ENCODE measurements at regions not wholly inside any gene's neighbourhood (a gene's known extent, or its start where the extent isn't known, plus 50 kb on each side); places are given as distances from the start of the nearest gene placed in this dataset.

DNA sequence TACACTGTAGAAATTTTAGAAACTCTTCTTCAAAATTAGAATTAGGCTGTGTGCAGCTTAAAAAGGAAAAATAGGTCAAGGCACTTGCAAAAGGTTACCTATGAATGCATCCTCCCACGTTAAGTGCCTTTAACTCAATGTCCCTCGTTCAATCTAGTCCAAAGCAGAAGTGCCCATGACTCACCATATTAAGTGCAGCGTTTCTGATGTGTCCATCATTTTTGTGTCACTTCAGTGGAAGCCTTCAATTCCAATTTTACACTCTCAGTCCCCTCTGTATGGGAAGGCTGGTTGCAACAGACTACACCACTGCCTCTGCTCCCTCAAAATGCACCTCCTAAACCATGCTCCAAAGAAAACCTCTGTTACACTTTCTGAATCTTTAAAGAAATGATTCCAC, 53.4 kb downstream of the FOXB1 start:
- Histone ChIP-seq H3K36me3 (ENCODE audit: control insufficient read depth in 2 of 2, insufficient read depth in 2 of 2, low read length in 2 of 2) (no peaks in the 10 kb centered on the region), H3K9ac (ENCODE audit: low read depth in 1 of 2, low read length in 2 of 2) (no peak overlapping the region), H3K9me3 (ENCODE audit: control insufficient read depth in 2 of 2, low read length in 2 of 2) (peaks cover 8 to 13% of the 10 kb centered on the region in 2 donors), H3K4me3 (ENCODE audit: low read length in 2 of 2) (no peak overlapping the region), H3K4me1 (ENCODE audit: control insufficient read depth in 2 of 2, insufficient read depth in 2 of 2, low read length in 2 of 2) (no peaks in the 10 kb centered on the region), H3K27ac (ENCODE audit: low read depth in 2 of 2, low read length in 2 of 2) (no peak overlapping the region), H3K27me3 (ENCODE audit: control insufficient read depth in 2 of 2, insufficient read depth in 2 of 2, low read length in 2 of 2) (peaks cover 0 to 4% of the 10 kb centered on the region in 2 donors)

DNA sequence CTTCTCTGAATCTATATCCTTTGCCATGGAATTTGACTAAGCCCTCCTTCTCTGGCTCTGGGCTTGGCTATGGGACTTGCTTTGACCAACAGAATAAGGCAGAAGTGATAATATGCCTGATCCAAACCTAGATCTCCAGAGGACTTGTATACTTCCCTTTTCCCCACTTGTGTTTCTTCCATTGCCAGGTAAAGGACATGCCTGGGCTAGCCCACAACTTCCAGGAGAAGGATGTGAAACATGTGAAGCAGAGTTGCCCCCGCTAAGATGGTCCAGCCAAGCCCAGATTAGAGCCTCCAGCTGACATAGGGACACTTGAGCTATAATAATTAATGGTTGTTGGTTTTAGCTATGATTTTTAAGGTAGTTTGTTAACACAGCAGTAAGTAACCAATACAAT, 55.1 kb downstream of the FOXB1 start:
- Histone ChIP-seq H3K36me3 (ENCODE audit: control insufficient read depth in 2 of 2, insufficient read depth in 2 of 2, low read length in 2 of 2) (no peaks in the 10 kb centered on the region), H3K4me3 (ENCODE audit: low read length in 2 of 2) (no peak overlapping the region), H3K27me3 (ENCODE audit: control insufficient read depth in 2 of 2, insufficient read depth in 2 of 2, low read length in 2 of 2) (peaks cover 0 to 4% of the 10 kb centered on the region in 2 donors), H3K27ac (ENCODE audit: low read depth in 2 of 2, low read length in 2 of 2) (no peak overlapping the region), H3K9me3 (ENCODE audit: control insufficient read depth in 2 of 2, low read length in 2 of 2) (peaks cover 8 to 15% of the 10 kb centered on the region in 2 donors), H3K9ac (ENCODE audit: low read depth in 1 of 2, low read length in 2 of 2) (no peak overlapping the region), H3K4me1 (ENCODE audit: control insufficient read depth in 2 of 2, insufficient read depth in 2 of 2, low read length in 2 of 2) (no peaks in the 10 kb centered on the region)

DNA sequence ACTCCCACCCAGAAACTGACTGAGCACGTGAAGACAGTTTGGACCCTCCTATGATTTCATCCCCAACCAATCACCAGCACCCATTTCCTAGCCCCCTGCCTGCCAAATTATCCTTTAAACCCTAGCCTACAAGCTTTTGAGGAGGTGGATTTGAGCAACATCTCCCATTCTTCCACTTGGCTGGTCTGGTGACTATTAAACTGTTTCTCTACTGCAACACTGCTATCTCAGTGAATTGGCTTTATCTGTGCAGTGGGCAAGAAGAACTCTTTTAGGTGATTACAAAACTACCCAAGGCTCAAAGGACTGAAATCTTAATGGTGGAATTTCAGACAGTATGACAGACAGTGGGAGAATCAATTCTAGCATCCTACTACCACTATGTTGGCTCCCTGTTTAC, 57.6 kb downstream of the FOXB1 start:
- peaks cover 8 to 15% of the 10 kb centered on the region in 2 donors for H3K9me3 ChIP-seq (ENCODE audit: control insufficient read depth in 2 of 2, low read length in 2 of 2)
- H3K36me3 ChIP-seq (ENCODE audit: control insufficient read depth in 2 of 2, insufficient read depth in 2 of 2, low read length in 2 of 2): no peaks in the 10 kb centered on the region
- H3K27ac ChIP-seq (ENCODE audit: low read depth in 2 of 2, low read length in 2 of 2): no peak overlapping the region
- H3K4me1 ChIP-seq (ENCODE audit: control insufficient read depth in 2 of 2, insufficient read depth in 2 of 2, low read length in 2 of 2): no peaks in the 10 kb centered on the region
- peaks cover 0 to 3% of the 10 kb centered on the region in 2 donors for H3K27me3 ChIP-seq (ENCODE audit: control insufficient read depth in 2 of 2, insufficient read depth in 2 of 2, low read length in 2 of 2)
- H3K4me3 ChIP-seq (ENCODE audit: low read length in 2 of 2): no peak overlapping the region
- H3K9ac ChIP-seq (ENCODE audit: low read depth in 1 of 2, low read length in 2 of 2): no peak overlapping the region

DNA sequence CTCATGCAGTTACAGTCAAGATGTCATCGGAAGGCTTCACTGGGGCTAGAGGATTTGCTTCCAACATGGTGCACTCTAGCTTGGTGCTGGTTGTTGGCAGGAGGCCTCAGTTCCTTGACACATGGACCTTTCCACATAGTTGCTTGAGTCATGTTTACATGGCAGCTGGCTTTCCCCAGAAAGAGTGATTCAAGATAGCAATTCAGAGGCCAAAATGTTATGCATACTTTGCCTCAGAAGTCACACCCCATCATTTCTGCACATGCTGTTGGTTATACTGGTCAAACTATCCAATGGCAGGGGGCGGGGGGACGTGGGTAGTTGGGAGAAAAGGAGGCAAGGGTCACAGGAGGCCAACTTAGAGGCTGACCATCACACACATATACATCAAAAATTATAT, 58.7 kb downstream of the FOXB1 start:
- Histone ChIP-seq H3K4me3 (ENCODE audit: low read length in 2 of 2) (no peak overlapping the region), H3K9ac (ENCODE audit: low read depth in 1 of 2, low read length in 2 of 2) (no peak overlapping the region), H3K27ac (ENCODE audit: low read depth in 2 of 2, low read length in 2 of 2) (no peak overlapping the region), H3K27me3 (ENCODE audit: control insufficient read depth in 2 of 2, insufficient read depth in 2 of 2, low read length in 2 of 2) (peaks cover 0 to 3% of the 10 kb centered on the region in 2 donors), H3K9me3 (ENCODE audit: control insufficient read depth in 2 of 2, low read length in 2 of 2) (peaks cover 8 to 15% of the 10 kb centered on the region in 2 donors), H3K4me1 (ENCODE audit: control insufficient read depth in 2 of 2, insufficient read depth in 2 of 2, low read length in 2 of 2) (no peaks in the 10 kb centered on the region), H3K36me3 (ENCODE audit: control insufficient read depth in 2 of 2, insufficient read depth in 2 of 2, low read length in 2 of 2) (no peaks in the 10 kb centered on the region)

DNA sequence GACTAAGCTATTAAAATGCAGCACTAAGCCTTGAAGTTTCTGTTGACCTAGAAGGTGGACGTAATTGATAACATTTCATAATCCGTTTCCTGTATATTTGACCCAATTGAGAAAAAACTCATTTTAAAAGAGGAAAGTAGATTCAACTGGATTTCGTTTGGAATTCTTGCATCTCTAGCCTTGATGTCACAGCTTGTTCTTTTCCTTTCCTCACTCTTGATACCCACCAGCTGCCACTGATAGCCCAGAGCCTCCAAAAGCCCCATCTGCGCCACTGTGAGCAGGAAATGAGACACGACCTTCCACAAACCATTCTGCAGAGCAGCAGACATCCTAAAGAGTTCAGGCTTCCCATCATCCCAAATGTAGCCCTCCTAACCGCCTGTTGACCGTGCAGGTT, 61.8 kb downstream of the FOXB1 start:
- Histone ChIP-seq H3K27ac (ENCODE audit: low read depth in 2 of 2, low read length in 2 of 2) (no peak overlapping the region), H3K4me1 (ENCODE audit: control insufficient read depth in 2 of 2, insufficient read depth in 2 of 2, low read length in 2 of 2) (no peaks in the 10 kb centered on the region), H3K9me3 (ENCODE audit: control insufficient read depth in 2 of 2, low read length in 2 of 2) (peaks cover 8 to 14% of the 10 kb centered on the region in 2 donors), H3K27me3 (ENCODE audit: control insufficient read depth in 2 of 2, insufficient read depth in 2 of 2, low read length in 2 of 2) (peaks cover 0 to 3% of the 10 kb centered on the region in 2 donors), H3K4me3 (ENCODE audit: low read length in 2 of 2) (no peak overlapping the region), H3K36me3 (ENCODE audit: control insufficient read depth in 2 of 2, insufficient read depth in 2 of 2, low read length in 2 of 2) (no peaks in the 10 kb centered on the region), H3K9ac (ENCODE audit: low read depth in 1 of 2, low read length in 2 of 2) (no peak overlapping the region)

DNA sequence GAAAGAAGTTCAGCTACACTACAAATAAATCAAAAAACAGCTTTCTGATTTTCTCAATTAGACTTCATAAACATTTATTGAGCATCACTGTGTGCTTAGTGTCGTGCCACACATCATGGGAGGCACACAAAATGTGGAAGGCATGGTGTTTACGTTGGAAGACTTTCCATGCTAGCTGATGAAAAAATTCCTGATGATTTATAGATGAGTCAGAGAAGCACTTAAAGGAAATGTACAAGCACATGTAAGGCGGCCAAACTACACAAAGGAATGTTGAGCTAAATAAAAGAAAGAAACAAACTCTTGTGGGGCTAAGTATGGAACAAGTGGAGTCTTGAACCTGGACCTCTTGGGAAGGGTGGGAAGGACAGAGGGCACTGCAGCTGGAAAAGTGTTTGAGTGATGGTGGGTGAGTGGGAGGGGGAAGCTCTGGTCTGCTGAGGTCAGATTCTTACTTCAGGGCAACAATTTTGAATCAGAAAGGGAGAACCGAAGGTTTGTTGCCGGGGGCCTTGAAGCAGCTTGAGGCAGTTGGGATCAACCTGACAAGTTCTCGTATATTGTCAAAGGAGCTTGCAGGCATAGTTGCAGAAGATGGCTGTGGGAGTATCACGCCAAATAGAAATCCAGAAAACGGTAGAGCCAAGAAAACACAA, 66.9 kb downstream of the FOXB1 start:
- no peaks in the 10 kb centered on the region for H3K4me1 ChIP-seq (ENCODE audit: control insufficient read depth in 2 of 2, insufficient read depth in 2 of 2, low read length in 2 of 2)
- no peak overlapping the region for H3K27ac ChIP-seq (ENCODE audit: low read depth in 2 of 2, low read length in 2 of 2)
- no peaks in the 10 kb centered on the region for H3K9me3 ChIP-seq (ENCODE audit: control insufficient read depth in 2 of 2, low read length in 2 of 2)
- no peaks in the 10 kb centered on the region for H3K36me3 ChIP-seq (ENCODE audit: control insufficient read depth in 2 of 2, insufficient read depth in 2 of 2, low read length in 2 of 2)
- H3K27me3 ChIP-seq (ENCODE audit: control insufficient read depth in 2 of 2, insufficient read depth in 2 of 2, low read length in 2 of 2): peaks cover 0 to 3% of the 10 kb centered on the region in 2 donors
- H3K9ac ChIP-seq (ENCODE audit: low read depth in 1 of 2, low read length in 2 of 2): no peak overlapping the region
- no peak overlapping the region for H3K4me3 ChIP-seq (ENCODE audit: low read length in 2 of 2)

DNA sequence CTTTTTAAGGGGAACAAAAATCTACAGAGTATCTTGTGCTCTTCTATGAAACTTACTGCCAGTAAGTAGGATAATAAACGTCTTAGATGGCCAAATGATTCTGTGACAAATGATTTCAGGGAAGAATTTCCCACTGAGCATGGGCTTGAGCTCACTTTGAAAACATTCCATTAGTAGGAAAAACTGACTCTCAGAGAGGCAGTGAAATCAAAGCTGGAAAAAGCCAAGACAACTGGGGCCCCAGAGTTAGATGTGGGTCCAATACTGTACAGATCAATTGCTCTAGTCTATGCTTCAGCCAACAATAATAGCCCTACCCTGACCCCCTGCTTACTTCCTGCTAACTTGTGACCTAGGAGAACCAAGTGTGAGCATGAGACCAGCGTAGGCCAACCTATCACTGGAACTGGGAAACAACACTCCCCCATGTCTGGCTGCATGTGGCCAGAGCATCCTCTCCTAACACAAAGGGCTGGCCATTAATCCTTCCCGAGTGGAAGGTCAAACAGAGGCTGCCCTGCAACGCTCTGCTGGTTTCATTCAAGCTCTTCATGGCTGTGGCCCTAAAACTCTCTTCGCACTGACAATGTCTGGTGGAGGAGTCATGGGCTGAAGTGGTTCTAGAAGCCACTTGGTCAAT, 68.8 kb downstream of the FOXB1 start:
- no peaks in the 10 kb centered on the region for H3K9me3 ChIP-seq (ENCODE audit: control insufficient read depth in 2 of 2, low read length in 2 of 2)
- no peak overlapping the region for H3K4me3 ChIP-seq (ENCODE audit: low read length in 2 of 2)
- no peaks in the 10 kb centered on the region for H3K4me1 ChIP-seq (ENCODE audit: control insufficient read depth in 2 of 2, insufficient read depth in 2 of 2, low read length in 2 of 2)
- H3K36me3 ChIP-seq (ENCODE audit: control insufficient read depth in 2 of 2, insufficient read depth in 2 of 2, low read length in 2 of 2): no peaks in the 10 kb centered on the region
- H3K9ac ChIP-seq (ENCODE audit: low read depth in 1 of 2, low read length in 2 of 2): no peak overlapping the region
- H3K27me3 ChIP-seq (ENCODE audit: control insufficient read depth in 2 of 2, insufficient read depth in 2 of 2, low read length in 2 of 2): no peaks in the 10 kb centered on the region
- no peak overlapping the region for H3K27ac ChIP-seq (ENCODE audit: low read depth in 2 of 2, low read length in 2 of 2)

DNA sequence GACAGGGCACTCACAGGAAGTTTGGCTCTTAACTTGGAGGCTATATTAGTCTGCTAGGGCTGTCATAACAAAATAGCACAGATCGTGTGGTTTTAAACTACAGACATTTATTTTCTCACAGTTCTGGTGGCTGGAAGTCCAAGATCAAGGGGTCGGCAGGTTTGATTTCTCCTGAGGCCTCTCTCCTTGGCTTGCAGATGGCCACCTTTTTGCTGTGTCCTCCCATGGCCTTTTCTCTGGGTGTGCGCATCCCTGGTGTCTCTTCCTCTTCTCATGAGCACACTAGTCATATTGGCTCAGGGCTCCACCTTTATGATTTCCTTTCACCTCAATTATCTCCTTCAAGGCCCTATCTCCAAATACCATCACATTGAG, 69.3 kb downstream of the FOXB1 start:
- Histone ChIP-seq H3K27ac (ENCODE audit: low read depth in 2 of 2, low read length in 2 of 2) (no peak overlapping the region), H3K27me3 (ENCODE audit: control insufficient read depth in 2 of 2, insufficient read depth in 2 of 2, low read length in 2 of 2) (no peaks in the 10 kb centered on the region), H3K9ac (ENCODE audit: low read depth in 1 of 2, low read length in 2 of 2) (no peak overlapping the region), H3K36me3 (ENCODE audit: control insufficient read depth in 2 of 2, insufficient read depth in 2 of 2, low read length in 2 of 2) (no peaks in the 10 kb centered on the region), H3K4me3 (ENCODE audit: low read length in 2 of 2) (no peak overlapping the region), H3K4me1 (ENCODE audit: control insufficient read depth in 2 of 2, insufficient read depth in 2 of 2, low read length in 2 of 2) (no peaks in the 10 kb centered on the region), H3K9me3 (ENCODE audit: control insufficient read depth in 2 of 2, low read length in 2 of 2) (no peaks in the 10 kb centered on the region)

DNA sequence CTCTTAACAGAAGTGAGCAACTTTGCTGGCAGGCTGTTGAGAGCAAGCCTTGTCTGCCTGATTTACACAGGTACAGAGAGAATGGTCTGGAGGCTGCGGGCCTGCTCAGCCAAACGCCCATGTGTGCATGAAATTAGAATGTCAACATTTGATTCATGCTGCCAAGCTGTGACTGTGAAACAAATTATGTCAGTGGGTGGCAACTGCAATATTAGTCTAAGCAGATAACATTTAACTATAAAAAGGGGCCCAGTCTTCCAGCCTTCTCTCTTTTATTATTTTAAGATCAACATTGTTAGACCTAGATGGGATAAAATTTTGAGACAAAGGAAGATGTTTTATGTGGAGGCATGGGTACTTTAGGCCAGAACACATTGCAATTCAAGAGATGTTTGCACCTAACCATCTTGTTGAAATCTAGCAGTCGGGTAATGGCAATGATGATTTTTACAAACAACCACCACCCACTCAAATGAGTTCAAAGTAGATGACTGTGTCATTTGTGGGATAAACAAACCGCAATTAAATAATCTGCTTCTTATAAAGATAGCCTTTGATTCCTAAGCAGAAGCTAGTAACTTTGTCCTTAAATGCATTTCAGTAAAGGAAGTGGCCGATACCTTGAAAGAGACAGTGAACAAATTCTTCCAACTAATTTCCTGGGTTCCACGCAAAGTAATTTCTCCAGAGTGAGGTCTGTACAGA, 70.2 kb downstream of the FOXB1 start:
- Histone ChIP-seq H3K27me3 (ENCODE audit: control insufficient read depth in 2 of 2, insufficient read depth in 2 of 2, low read length in 2 of 2) (no peaks in the 10 kb centered on the region), H3K4me1 (ENCODE audit: control insufficient read depth in 2 of 2, insufficient read depth in 2 of 2, low read length in 2 of 2) (no peaks in the 10 kb centered on the region), H3K4me3 (ENCODE audit: low read length in 2 of 2) (no peak overlapping the region), H3K9ac (ENCODE audit: low read depth in 1 of 2, low read length in 2 of 2) (no peak overlapping the region), H3K27ac (ENCODE audit: low read depth in 2 of 2, low read length in 2 of 2) (no peak overlapping the region), H3K36me3 (ENCODE audit: control insufficient read depth in 2 of 2, insufficient read depth in 2 of 2, low read length in 2 of 2) (no peaks in the 10 kb centered on the region), H3K9me3 (ENCODE audit: control insufficient read depth in 2 of 2, low read length in 2 of 2) (no peaks in the 10 kb centered on the region)

DNA sequence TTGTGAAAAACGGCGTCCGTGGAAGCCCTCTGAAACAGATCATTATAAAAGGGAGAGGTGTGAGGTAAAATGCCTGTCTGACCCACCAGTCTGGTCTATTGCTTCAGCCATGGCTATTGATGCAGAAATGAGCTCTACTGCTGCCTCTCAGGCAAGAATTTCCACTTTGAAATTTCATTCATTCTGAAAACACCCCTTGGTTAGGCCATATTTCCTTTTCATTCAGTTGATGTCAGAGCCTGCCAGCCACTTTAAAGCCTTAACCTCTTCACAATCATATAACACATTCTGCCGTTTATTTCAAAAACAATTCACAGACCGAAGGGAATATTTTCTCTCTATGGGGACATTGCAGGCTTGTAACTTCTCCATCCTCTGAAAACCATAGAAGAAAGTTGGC, 71.9 kb downstream of the FOXB1 start:
- Histone ChIP-seq H3K9ac (ENCODE audit: low read depth in 1 of 2, low read length in 2 of 2) (no peak overlapping the region), H3K4me3 (ENCODE audit: low read length in 2 of 2) (no peak overlapping the region), H3K27me3 (ENCODE audit: control insufficient read depth in 2 of 2, insufficient read depth in 2 of 2, low read length in 2 of 2) (no peaks in the 10 kb centered on the region), H3K9me3 (ENCODE audit: control insufficient read depth in 2 of 2, low read length in 2 of 2) (no peaks in the 10 kb centered on the region), H3K4me1 (ENCODE audit: control insufficient read depth in 2 of 2, insufficient read depth in 2 of 2, low read length in 2 of 2) (no peaks in the 10 kb centered on the region), H3K27ac (ENCODE audit: low read depth in 2 of 2, low read length in 2 of 2) (no peak overlapping the region), H3K36me3 (ENCODE audit: control insufficient read depth in 2 of 2, insufficient read depth in 2 of 2, low read length in 2 of 2) (no peaks in the 10 kb centered on the region)

Data from mucosa of rectum (tissue), 2 donors.